IPS-NIHi7 (cell line): ENCODE measurements at regions not wholly inside any gene's neighbourhood (a gene's known extent, or its start where the extent isn't known, plus 50 kb on each side); places are given as distances from the start of the nearest gene placed in this dataset.

ENCODE experiments used
- DNase-seq: peaks from one replicate; pipeline ENCODE4 v3.0.0; 2012; ENCODE audit warnings: mixed read lengths; ENCODE audit errors: extremely low spot score

- no peak for DNase-seq
Observed at GRCh38 chr1:87869567-87869966, 540.9 kb downstream of the LMO4 start.

GRCh38 chr1:87872189-87872588 lies 543.5 kb downstream of the LMO4 start:
- DNase-seq, result no peak

DNA sequence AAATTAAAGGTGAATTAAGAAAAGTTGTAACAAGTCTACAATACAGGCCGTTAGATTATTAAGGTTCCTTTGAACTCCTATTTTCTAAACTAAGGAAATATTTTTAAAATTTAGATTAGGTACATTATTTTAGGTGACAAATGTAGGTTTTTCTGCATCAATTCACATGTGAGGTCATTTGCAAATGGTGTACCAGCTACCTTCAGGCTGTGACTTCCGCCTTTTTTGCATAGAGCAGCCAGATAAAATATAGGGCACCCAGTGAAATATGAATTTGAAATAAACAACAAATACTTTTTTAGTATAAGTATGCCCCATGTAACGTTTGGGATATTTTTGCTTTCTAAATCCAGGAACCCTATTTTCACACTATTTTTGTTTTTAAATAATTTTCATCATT lies 544.0 kb downstream of the LMO4 start:
- DNase-seq, result no peak

- no peak for DNase-seq
Observed at GRCh38 chr1:87878873-87879272, 550.2 kb downstream of the LMO4 start.

GRCh38 chr1:87880098-87880760 lies 551.5 kb downstream of the LMO4 start:
- DNase-seq, result no peak

GRCh38 chr1:87880764-87881163 lies 552.1 kb downstream of the LMO4 start:
- no peak for DNase-seq

GRCh38 chr1:87883906-87884305 lies 555.2 kb downstream of the LMO4 start:
- no peak for DNase-seq

DNA sequence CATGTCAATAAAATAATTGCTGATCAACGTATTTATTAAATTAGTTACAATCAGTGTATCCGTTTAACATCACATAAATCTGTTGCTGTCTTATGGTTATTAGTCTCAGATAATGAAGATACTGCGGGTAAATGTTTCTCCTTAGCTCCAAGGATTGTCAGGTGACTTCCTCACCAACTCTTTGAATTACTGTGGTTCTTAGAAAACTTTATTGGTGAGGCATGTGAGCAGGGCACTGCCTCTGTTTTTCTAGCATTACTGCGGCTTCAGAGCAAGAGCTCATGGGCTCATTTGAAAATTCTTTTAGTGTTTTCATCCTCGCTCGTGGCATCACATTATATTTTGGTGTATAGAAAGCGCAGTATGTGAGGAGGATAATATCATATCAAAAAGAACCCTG lies 555.9 kb downstream of the LMO4 start:
- no peak for DNase-seq

DNA sequence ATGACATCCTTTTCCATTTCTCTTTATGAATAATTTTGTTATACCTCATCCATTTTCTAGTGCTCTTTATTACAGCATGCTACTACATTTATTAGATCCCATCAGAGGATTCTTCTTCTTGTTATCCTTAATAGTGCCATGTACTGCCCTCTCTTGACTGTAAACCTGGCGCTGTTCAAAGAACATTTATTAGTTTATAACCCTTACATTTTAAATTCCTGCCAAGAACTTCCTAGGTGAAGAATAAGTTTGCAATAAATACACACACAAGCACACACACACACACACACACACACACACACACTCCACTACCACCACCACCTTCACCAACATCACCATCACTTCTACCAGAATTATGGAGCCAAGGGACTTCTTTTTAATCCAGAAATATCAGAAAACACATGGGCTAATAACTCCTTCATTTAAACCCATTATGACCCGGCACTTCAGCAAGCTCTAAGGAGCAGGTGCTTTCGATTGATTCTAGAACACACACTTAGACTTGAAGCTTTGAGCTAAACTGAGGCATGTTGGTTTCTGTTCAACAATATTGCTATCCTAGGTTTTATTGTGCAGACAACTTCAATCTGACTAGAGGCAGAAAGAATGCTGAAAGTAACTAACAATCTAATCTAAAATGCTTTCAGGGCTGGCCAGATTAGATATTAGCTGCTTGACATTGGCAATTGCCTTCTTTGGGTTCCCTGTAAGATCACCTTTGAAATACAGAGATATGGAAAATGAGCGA lies 556.8 kb downstream of the LMO4 start:
- no peak for DNase-seq

- DNase-seq, result no peak
Observed at GRCh38 chr1:87887100-87887499, 558.4 kb downstream of the LMO4 start.

GRCh38 chr1:87888446-87888845 lies 559.8 kb downstream of the LMO4 start:
- no peak for DNase-seq

- DNase-seq, result no peak
Observed at GRCh38 chr1:87894062-87894461, 565.4 kb downstream of the LMO4 start.

DNA sequence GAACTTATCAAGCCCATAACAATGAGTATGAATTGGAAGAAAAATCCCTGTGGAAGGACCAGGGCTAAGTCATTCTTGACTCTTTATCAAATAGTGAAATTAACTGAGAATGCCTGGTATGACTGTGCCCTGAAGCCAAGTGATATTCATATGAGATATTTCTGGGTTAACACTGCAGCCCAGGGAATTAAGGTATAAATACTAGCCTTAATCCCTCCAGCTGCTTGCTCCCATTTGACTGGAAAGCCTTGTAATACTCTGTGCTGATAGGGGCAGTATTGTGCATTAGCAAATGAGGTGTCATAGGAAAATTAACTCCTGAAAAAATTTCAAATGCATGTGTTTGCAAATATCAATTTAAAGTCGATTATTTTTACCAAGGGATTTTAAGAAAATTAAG lies 568.8 kb downstream of the LMO4 start:
- no peak for DNase-seq

DNA sequence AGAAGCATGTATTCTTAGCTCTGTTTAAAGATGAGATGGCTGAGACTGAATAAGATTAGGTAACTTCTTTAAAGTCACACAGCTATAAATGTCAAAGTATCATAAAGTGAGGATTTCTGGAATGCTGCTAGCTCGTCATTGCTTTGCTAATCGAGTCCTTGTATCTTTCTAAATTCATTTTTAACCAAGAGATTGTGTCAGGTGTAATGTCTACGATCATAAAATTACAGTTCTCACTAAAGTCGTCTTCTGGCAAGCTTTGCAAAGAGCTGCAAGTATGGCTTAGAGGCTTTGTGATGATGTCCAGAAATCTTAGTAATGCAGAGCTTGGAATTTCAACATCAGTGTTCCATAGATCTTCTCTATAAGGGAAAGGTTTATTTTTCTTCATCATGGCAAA lies 569.8 kb downstream of the LMO4 start:
- no peak for DNase-seq

DNA sequence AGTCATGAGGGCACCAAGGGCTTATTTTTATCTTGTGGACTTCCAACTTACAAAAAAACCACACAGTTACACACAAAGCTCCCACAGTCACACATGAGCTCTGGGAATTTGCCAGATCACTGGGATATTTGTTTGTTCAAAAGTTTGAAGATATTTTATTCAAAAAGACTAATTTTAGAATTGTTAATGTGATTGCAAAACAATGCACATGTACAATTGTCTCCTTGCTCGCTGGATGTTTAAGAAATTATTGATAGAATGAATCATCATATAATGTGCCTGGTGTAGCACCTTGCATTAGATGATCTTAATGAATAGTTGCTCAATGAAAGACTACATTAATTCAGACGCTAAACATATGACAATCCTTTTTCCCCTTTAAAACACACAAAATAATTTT lies 570.3 kb downstream of the LMO4 start:
- no peak for DNase-seq

DNA sequence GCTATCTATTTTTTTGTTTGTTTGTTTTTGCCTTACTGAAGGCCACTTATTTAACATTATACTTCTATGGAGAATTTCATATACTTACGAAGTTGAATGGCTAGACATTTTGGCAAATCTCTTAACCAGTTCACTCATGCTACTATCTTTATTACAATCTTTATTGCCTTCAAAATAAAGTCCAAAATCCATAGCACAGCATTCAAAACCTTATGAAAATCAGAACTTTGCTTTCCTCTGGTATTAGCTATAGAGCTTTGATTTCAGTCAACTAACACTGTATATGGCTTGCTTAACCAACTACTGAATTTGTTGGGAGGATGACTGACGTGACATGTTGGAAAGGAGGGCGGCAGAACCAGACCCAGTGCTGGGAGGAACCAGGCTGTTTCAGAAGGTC lies 571.1 kb downstream of the LMO4 start:
- no peak for DNase-seq

DNA sequence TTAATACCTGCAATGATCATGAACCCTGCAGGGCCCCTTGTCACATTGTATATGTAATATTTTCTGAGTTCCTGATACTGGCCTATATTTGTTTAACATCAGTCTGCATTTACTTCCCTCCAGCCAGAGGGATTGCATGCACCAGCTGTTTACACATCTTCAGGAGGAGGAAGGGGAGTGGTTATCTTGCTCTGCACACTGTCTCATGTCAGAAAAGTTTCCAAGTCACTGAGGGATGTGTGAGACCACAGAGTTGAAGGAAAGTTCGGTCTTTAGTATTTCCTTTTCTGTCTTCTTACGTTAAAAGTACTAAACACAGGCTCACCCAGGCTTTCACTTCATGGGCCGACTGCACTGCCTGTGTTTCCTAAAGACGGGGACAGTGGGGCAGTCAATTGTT lies 574.1 kb downstream of the LMO4 start:
- peak; percentile 12 for DNase-seq

GRCh38 chr1:87903242-87903641 lies 574.6 kb downstream of the LMO4 start:
- no peak for DNase-seq

- no peak for DNase-seq
Observed at GRCh38 chr1:87904651-87905050, 576.0 kb downstream of the LMO4 start.

GRCh38 chr1:87905651-87906050 lies 577.0 kb downstream of the LMO4 start:
- DNase-seq, result no peak

DNA sequence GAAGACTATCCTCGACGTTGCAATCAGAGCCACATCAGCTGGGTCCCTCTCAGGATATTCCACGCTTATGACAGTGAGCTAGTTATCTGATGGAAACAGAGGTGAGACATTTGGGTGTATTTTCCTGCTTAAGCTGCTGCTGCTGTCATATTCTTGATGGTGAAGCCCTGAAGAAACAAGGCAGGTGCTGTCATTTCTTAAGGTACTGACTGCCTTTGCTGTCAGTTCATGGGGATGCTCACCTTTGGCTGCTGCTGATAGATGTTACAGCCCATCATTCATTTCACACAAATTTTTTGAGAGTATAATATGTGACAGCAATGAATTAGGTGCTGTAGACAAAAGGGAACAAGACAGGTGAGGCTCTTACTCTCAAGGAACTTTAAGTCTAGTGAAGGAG lies 577.4 kb downstream of the LMO4 start:
- no peak for DNase-seq

GRCh38 chr1:87913361-87913760 lies 584.7 kb downstream of the LMO4 start:
- DNase-seq, result no peak

DNA sequence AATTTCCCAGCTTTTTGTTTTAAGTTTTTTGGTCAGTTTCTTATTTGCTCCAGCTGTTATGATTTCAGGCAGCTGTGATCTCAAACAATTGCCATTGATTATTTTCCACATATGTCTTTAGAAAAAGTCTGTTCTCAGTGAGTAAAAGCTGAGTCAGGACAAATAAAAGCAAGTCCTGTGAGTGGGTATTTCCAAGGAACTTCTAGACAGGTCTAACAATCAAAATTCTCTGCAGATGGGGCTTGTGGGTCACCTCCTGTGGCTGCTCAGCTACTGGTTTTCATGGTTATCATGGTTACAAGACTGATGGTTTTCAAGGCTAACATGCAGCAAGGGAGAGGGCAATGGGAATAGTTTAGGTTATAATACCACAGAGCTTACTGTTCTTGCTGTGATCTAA lies 585.7 kb downstream of the LMO4 start:
- DNase-seq, result no peak

DNA sequence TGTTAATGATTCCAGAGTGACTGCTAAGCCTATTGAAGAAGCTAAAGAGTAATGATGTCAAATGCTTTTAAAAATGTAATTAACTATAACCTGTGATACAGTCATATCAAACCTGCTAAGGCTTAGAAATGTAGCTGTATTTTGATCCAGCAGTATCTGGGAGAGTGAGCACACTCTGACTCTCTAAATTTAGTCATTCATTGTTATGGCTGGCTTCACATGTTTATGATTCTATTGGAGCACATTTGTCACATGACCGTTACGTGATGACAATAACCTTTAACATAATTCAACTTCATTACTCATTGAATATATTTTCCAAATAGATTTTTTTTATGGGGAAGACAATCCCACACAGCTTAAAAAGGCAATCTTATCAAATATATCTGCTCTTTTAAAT lies 587.1 kb downstream of the LMO4 start:
- no peak for DNase-seq
